ENCODE measurements at regions not wholly inside any gene's neighbourhood (a gene's known extent, or its start where the extent isn't known, plus 50 kb on each side); places are given as distances from the start of the nearest gene placed in this dataset.

- TF ChIP-seq GPBP1L1 (CRISPR knock-in tag; IDR thresholded peaks at IDR 0.05): no peak
- no peak for TF ChIP-seq ZNF17 (CRISPR knock-in tag; IDR thresholded peaks at IDR 0.05)
- TF ChIP-seq, protein P1, sequence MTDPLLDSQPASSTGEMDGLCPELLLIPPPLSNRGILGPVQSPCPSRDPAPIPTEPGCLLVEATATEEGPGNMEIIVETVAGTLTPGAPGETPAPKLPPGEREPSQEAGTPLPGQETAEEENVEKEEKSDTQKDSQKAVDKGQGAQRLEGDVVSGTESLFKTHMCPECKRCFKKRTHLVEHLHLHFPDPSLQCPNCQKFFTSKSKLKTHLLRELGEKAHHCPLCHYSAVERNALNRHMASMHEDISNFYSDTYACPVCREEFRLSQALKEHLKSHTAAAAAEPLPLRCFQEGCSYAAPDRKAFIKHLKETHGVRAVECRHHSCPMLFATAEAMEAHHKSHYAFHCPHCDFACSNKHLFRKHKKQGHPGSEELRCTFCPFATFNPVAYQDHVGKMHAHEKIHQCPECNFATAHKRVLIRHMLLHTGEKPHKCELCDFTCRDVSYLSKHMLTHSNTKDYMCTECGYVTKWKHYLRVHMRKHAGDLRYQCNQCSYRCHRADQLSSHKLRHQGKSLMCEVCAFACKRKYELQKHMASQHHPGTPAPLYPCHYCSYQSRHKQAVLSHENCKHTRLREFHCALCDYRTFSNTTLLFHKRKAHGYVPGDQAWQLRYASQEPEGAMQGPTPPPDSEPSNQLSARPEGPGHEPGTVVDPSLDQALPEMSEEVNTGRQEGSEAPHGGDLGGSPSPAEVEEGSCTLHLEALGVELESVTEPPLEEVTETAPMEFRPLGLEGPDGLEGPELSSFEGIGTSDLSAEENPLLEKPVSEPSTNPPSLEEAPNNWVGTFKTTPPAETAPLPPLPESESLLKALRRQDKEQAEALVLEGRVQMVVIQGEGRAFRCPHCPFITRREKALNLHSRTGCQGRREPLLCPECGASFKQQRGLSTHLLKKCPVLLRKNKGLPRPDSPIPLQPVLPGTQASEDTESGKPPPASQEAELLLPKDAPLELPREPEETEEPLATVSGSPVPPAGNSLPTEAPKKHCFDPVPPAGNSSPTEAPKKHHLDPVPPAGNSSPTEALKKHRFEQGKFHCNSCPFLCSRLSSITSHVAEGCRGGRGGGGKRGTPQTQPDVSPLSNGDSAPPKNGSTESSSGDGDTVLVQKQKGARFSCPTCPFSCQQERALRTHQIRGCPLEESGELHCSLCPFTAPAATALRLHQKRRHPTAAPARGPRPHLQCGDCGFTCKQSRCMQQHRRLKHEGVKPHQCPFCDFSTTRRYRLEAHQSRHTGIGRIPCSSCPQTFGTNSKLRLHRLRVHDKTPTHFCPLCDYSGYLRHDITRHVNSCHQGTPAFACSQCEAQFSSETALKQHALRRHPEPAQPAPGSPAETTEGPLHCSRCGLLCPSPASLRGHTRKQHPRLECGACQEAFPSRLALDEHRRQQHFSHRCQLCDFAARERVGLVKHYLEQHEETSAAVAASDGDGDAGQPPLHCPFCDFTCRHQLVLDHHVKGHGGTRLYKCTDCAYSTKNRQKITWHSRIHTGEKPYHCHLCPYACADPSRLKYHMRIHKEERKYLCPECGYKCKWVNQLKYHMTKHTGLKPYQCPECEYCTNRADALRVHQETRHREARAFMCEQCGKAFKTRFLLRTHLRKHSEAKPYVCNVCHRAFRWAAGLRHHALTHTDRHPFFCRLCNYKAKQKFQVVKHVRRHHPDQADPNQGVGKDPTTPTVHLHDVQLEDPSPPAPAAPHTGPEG (CRISPR knock-in tag; IDR thresholded peaks at IDR 0.05): no peak
- no peak for TF ChIP-seq ASH2L (IDR thresholded peaks at IDR 0.05; ENCODE audit: insufficient read length, low read depth, low read length)
Observed at GRCh38 chr6:22826961-22827360, 257.6 kb downstream of the HDGFL1 start (continued).

- FAIRE-seq: no peak
- Histone ChIP-seq H4K20me1 (ENCODE audit: insufficient read depth, low read length) (no peaks in the 10 kb centered on the region), H3K9ac (ENCODE audit: insufficient read depth, low read depth, low read length) (no peak overlapping the region), H3K27ac (ENCODE audit: extremely low read length, insufficient read depth, low read length) (no peak overlapping the region), H3K79me2 (ENCODE audit: insufficient read depth, low read length) (no peaks in the 10 kb centered on the region), H3K27me3 (ENCODE audit: control insufficient read depth in 1 of 2, insufficient read depth in 2 of 2, low read length in 2 of 2) (no peaks in the 10 kb centered on the region), H3K9me3 (ENCODE audit: low read length) (peaks cover 50% of the 10 kb centered on the region), H3K4me3 (replicated peaks in 1 of 3; ENCODE audit: insufficient read depth in 1 of 3, low read depth in 2 of 3, low read length in 3 of 3) (no peak overlapping the region), H3K4me1 (ENCODE audit: insufficient read depth, low read length) (no peaks in the 10 kb centered on the region), H3K4me2 (ENCODE audit: low read depth, low read length) (no peak overlapping the region), H3K36me3 (replicated peaks in 1 of 2; ENCODE audit: control insufficient read depth in 1 of 2, insufficient read depth in 2 of 2, low read length in 2 of 2) (no peaks in the 10 kb centered on the region), H2AFZ (ENCODE audit: low read length) (no peak overlapping the region)
- in situ Hi-C loops (cut with HindIII; ENCODE audit: extremely low pct_ligation_motif_present, low pct_unique_long_range_greater_than_20kb) (no loop called here), intact Hi-C loops (cut with micrococcal nuclease; ENCODE audit: unreplicated experiment) (loop anchor here (5.0 kb wide), 1 partner anchor 890 kb away; no protein-coding TSS in a partner anchor)
- ChIA-PET POLR2A (no interaction called here), CTCF (ENCODE audit: low intra/inter-chr PET ratio, low total read pairs) (no interaction called here)
- no peak for ATAC-seq
- DNase-seq (ENCODE audit: low spot score): no peak
- WGBS (ENCODE audit: low lambda C conversion rate): 4% methylated on average over 1 of the region's 1 CpG
- no TSS peak for BruUV-seq (replicated peaks)
- no peak for TF ChIP-seq NRL (CRISPR knock-in tag; IDR thresholded peaks at IDR 0.05; ENCODE audit: borderline replicate concordance)
Observed at GRCh38 chr6:22827760-22828159, 258.4 kb downstream of the HDGFL1 start.

Measured in HepG2 (cell line).